Endodermal cell (in vitro differentiated cells): ENCODE measurements at regions not wholly inside any gene's neighbourhood (a gene's known extent, or its start where the extent isn't known, plus 50 kb on each side); places are given as distances from the start of the nearest gene placed in this dataset.

Experiments
- DNase-seq: peaks from one replicate; pipeline ENCODE4 v3.0.0-alpha.2; 2017
- H3K27ac ChIP-seq: 2 replicates; pipeline ENCODE4 v1.5.1; 2013; ENCODE audit warnings: mild to moderate bottlenecking, low read depth, low read length, moderate library complexity
- H3K27me3 ChIP-seq: 2 replicates; pipeline ENCODE4 v1.6.1; 2013; ENCODE audit warnings: mild to moderate bottlenecking, low read length, moderate library complexity; ENCODE audit not compliant: insufficient read depth, control insufficient read depth, poor library complexity, severe bottlenecking
- H3K36me3 ChIP-seq: 2 replicates; pipeline ENCODE4 v1.7.0; 2013; ENCODE audit warnings: mild to moderate bottlenecking, low read length, moderate library complexity; ENCODE audit not compliant: control insufficient read depth, insufficient read depth
- H3K4me1 ChIP-seq: one replicate; pipeline ENCODE4 v1.7.0; 2013; ENCODE audit warnings: low read length; ENCODE audit not compliant: control insufficient read depth, insufficient read depth
- H3K4me3 ChIP-seq: 2 replicates; pipeline ENCODE4 v1.5.1; 2013; ENCODE audit warnings: mild to moderate bottlenecking, low read length, moderate library complexity
- H3K9ac ChIP-seq: 2 replicates; pipeline ENCODE4 v1.6.1; 2013; ENCODE audit warnings: mild to moderate bottlenecking, low read length, moderate library complexity; ENCODE audit not compliant: poor library complexity, severe bottlenecking; ENCODE audit errors: extremely low read depth
- H3K9me3 ChIP-seq: 2 replicates; pipeline ENCODE4 v1.6.1; 2013; ENCODE audit warnings: mild to moderate bottlenecking, low read length, moderate library complexity; ENCODE audit not compliant: control insufficient read depth
- H3K27ac Mint-ChIP-seq: 2 replicates; pipeline ENCODE4 v1.8.0; 2020; ENCODE audit warnings: mixed read lengths
- H3K27me3 Mint-ChIP-seq: 2 replicates; pipeline ENCODE4 v1.8.0; 2021; ENCODE audit warnings: mild to moderate bottlenecking, mixed read lengths; ENCODE audit not compliant: insufficient read depth
- H3K36me3 Mint-ChIP-seq: 2 replicates; pipeline ENCODE4 v1.8.0; 2020; ENCODE audit warnings: low read depth, mixed read lengths
- H3K4me1 Mint-ChIP-seq: 2 replicates; pipeline ENCODE4 v1.8.0; 2020; ENCODE audit warnings: mixed read lengths
- H3K4me3 Mint-ChIP-seq: 2 replicates; pipeline ENCODE4 v1.8.0; 2020; ENCODE audit warnings: mild to moderate bottlenecking, moderate library complexity, mixed read lengths
- H3K9me3 Mint-ChIP-seq: 2 replicates; pipeline ENCODE4 v1.8.0; 2020; ENCODE audit warnings: mild to moderate bottlenecking, mixed read lengths
- whole genome bisulfite sequencing, 2 experiments: methylation state at CpG; one replicate each; pipeline versions ENCODE4 v1.1.5 to v1.1.7; 2013; ENCODE audit warnings: missing lambda C conversion rate in 2 of 2, mixed read lengths in 1 of 2; ENCODE audit not compliant: insufficient coverage in 1 of 2, insufficient read length in 1 of 2; 5-methylcytosine and 5-hydroxymethylcytosine counted together
- TF ChIP-seq, protein P1 (sequence below): fragments of 200-600 bp; sonication (generic); conservative IDR thresholded peaks from 2 replicates; pipeline ENCODE4 v1.5.0; 2021; ENCODE audit warnings: antibody characterized with exemption, mild to moderate bottlenecking

GRCh38 chr11:106497321-106497720 is 419.9 kb downstream of the AASDHPPT start:
- H3K4me1 Mint-ChIP-seq: no peaks in the 10 kb centered on the region
- no peak overlapping the region for H3K4me3 Mint-ChIP-seq
- H3K9me3 ChIP-seq: no peaks in the 10 kb centered on the region
- no peak overlapping the region for H3K4me3 ChIP-seq
- no peaks in the 10 kb centered on the region for H3K4me1 ChIP-seq
- H3K27me3 ChIP-seq: no peaks in the 10 kb centered on the region
- H3K9ac ChIP-seq: no peak overlapping the region
- WGBS, 2 experiments: 93 to 98% methylated on average over 9 of the region's 9 CpGs
- TF ChIP-seq, protein P1, sequence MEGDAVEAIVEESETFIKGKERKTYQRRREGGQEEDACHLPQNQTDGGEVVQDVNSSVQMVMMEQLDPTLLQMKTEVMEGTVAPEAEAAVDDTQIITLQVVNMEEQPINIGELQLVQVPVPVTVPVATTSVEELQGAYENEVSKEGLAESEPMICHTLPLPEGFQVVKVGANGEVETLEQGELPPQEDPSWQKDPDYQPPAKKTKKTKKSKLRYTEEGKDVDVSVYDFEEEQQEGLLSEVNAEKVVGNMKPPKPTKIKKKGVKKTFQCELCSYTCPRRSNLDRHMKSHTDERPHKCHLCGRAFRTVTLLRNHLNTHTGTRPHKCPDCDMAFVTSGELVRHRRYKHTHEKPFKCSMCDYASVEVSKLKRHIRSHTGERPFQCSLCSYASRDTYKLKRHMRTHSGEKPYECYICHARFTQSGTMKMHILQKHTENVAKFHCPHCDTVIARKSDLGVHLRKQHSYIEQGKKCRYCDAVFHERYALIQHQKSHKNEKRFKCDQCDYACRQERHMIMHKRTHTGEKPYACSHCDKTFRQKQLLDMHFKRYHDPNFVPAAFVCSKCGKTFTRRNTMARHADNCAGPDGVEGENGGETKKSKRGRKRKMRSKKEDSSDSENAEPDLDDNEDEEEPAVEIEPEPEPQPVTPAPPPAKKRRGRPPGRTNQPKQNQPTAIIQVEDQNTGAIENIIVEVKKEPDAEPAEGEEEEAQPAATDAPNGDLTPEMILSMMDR: no peak
- H3K27ac Mint-ChIP-seq: no peak overlapping the region
- H3K36me3 ChIP-seq: no peaks in the 10 kb centered on the region
- no peaks in the 10 kb centered on the region for H3K36me3 Mint-ChIP-seq
- no peak overlapping the region for H3K27ac ChIP-seq
- H3K9me3 Mint-ChIP-seq: no peaks in the 10 kb centered on the region
- no peak for DNase-seq
- no peaks in the 10 kb centered on the region for H3K27me3 Mint-ChIP-seq

DNA sequence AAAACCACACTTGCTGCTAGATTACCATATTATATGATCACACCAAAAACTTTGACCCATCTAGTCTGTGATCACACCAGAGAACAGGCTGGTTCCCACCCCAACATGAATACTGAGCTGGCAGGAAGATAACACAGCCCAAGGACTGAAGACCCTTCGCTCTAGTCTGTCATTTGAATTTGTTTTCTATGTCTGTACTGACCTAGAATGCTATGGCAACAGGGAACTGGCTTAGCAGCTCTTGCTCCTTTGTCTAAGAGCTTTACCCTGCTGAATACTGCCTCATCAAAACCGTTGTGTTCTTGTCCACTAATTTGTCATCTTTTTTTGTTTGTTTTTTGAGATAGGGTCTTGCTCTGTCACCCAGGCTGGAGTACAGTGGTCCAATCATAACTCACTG is 420.4 kb downstream of the AASDHPPT start:
- Histone ChIP-seq H3K9ac (no peak overlapping the region), H3K27me3 (no peaks in the 10 kb centered on the region), H3K36me3 (no peaks in the 10 kb centered on the region), H3K4me3 (no peak overlapping the region), H3K9me3 (no peaks in the 10 kb centered on the region), H3K4me1 (no peaks in the 10 kb centered on the region), H3K27ac (no peak overlapping the region)
- DNase-seq: no peak
- H3K9me3 Mint-ChIP-seq: no peaks in the 10 kb centered on the region
- no peaks in the 10 kb centered on the region for H3K4me1 Mint-ChIP-seq
- H3K4me3 Mint-ChIP-seq: no peak overlapping the region
- H3K27me3 Mint-ChIP-seq: no peaks in the 10 kb centered on the region
- H3K36me3 Mint-ChIP-seq: no peaks in the 10 kb centered on the region
- TF ChIP-seq, protein P1: no peak
- 85 to 96% methylated on average over 2 of the region's 2 CpGs for WGBS, 2 experiments
- no peak overlapping the region for H3K27ac Mint-ChIP-seq

DNA sequence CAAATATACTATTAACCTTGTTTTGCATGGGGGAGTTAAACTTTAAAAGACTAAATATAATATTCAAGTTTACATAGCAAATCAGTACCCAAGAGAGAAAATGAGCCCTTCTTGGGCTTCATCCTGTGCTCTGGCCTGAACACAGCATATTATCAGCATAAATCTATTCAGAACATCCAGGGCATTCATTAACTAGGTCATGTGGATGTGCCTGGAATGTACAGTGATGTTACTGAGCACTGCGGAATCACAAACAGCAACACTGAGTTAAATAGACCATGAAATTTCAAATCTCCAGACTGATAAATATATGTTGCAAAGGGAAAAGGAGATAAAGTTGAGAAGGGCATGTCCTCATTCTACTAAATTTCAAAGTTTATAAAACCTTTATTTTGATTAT is 426.4 kb downstream of the AASDHPPT start:
- H3K4me1 Mint-ChIP-seq: no peaks in the 10 kb centered on the region
- Histone ChIP-seq H3K4me1 (no peaks in the 10 kb centered on the region), H3K27me3 (no peaks in the 10 kb centered on the region), H3K9me3 (no peaks in the 10 kb centered on the region), H3K4me3 (no peak overlapping the region), H3K27ac (no peak overlapping the region), H3K9ac (no peak overlapping the region), H3K36me3 (no peaks in the 10 kb centered on the region)
- no peaks in the 10 kb centered on the region for H3K36me3 Mint-ChIP-seq
- DNase-seq: no peak
- no peaks in the 10 kb centered on the region for H3K9me3 Mint-ChIP-seq
- TF ChIP-seq, protein P1: no peak
- H3K4me3 Mint-ChIP-seq: no peak overlapping the region
- 100% methylated on average over 1 of the region's 1 CpG; no CpG with 5 or more reads in 1 of the 2 experiments for WGBS, 2 experiments
- no peaks in the 10 kb centered on the region for H3K27me3 Mint-ChIP-seq
- no peak overlapping the region for H3K27ac Mint-ChIP-seq
